SK-N-SH (cell line): ENCODE measurements at regions not wholly inside any gene's neighbourhood (a gene's known extent, or its start where the extent isn't known, plus 50 kb on each side); places are given as distances from the start of the nearest gene placed in this dataset.

ENCODE experiments used
- CTCF ChIA-PET: fragments of 300-600, 350-600 bp; formaldehyde crosslinking; extraction: SDS; loops from one replicate; lab custom pipeline; 2021; lab: Yijun Ruan, JAX
- POLR2A ChIA-PET: fragments of 350-600 bp; sonication (Branson Sonifier 250); formaldehyde crosslinking; extraction: SDS; loops from one replicate; lab custom pipeline; 2020; ENCODE audit warnings: antibody characterized with exemption, inconsistent platforms; lab: Yijun Ruan, JAX
- DNase-seq: peaks from one replicate; pipeline ENCODE4 v3.0.0; 2012
- H2AFZ ChIP-seq: fragments of 200-600 bp; sonication (generic); 2 replicates; pipeline ENCODE4 v1.8.1; 2016; ENCODE audit warnings: antibody characterized with exemption, mild to moderate bottlenecking, low read depth
- H3F3A ChIP-seq: fragments of 200-600 bp; sonication (generic); replicated peaks from 2 replicates; pipeline ENCODE3; 2016; ENCODE audit warnings: antibody characterized with exemption, mild to moderate bottlenecking; ENCODE audit not compliant: insufficient read depth
- H3K27ac ChIP-seq, 2 experiments: fragments of 200-500 bp in 1 of 2; fragments of 200-600 bp in 1 of 2; sonication (Bioruptor generic) in 1 of 2; sonication (generic), shearing (Covaris generic) in 1 of 2; 2 replicates each; pipeline versions ENCODE4 v1.5.1 to v1.6.1; 2014 to 2016; ENCODE audit warnings: low read depth in 2 of 2, inconsistent platforms in 1 of 2, low read length in 1 of 2, mild to moderate bottlenecking in 1 of 2, mixed read lengths in 1 of 2
- H3K27me3 ChIP-seq: fragments of 200-600 bp; sonication (generic), shearing (Covaris generic); 2 replicates; pipeline ENCODE4 v1.6.1; 2016; ENCODE audit warnings: mixed run types; ENCODE audit not compliant: insufficient read depth
- H3K36me3 ChIP-seq, 2 experiments: fragments of 200-500 bp in 1 of 2; fragments of 200-600 bp in 1 of 2; sonication (Bioruptor generic) in 1 of 2; sonication (generic) in 1 of 2; replicated peaks in 1 of 2; 2 replicates each; pipeline versions ENCODE3 to v1.5.1; 2014 to 2016; ENCODE audit warnings: low read length in 1 of 2, mild to moderate bottlenecking in 1 of 2; ENCODE audit not compliant: insufficient read depth in 2 of 2, control insufficient read depth in 1 of 2
- H3K4me1 ChIP-seq, 2 experiments: fragments of 200-500 bp in 1 of 2; fragments of 200-600 bp in 1 of 2; sonication (Bioruptor generic) in 1 of 2; sonication (generic), shearing (Covaris generic) in 1 of 2; 2 replicates each; pipeline versions ENCODE4 v1.5.1 to v1.6.1; 2014 to 2016; ENCODE audit warnings: low read depth in 1 of 2, low read length in 1 of 2, mixed run types in 1 of 2; ENCODE audit not compliant: insufficient read depth in 2 of 2, control insufficient read depth in 1 of 2
- H3K4me2 ChIP-seq: fragments of 200-600 bp; sonication (generic), shearing (Covaris generic); 2 replicates; pipeline ENCODE4 v1.6.1; 2017; ENCODE audit warnings: mixed run types
- H3K4me3 ChIP-seq, 2 experiments: fragments of 200-500 bp in 1 of 2; fragments of 200-600 bp in 1 of 2; sonication (Bioruptor generic) in 1 of 2; sonication (generic), shearing (Covaris generic) in 1 of 2; 2 replicates each; pipeline versions ENCODE4 v1.5.1 to v1.8.1; 2014 to 2016; ENCODE audit warnings: low read depth in 2 of 2, inconsistent platforms in 1 of 2, low read length in 1 of 2, mild to moderate bottlenecking in 1 of 2, mixed read lengths in 1 of 2, moderate library complexity in 1 of 2
- H3K79me2 ChIP-seq: fragments of 200-600 bp; sonication (generic); 2 replicates; pipeline ENCODE4 v1.8.1; 2017; ENCODE audit warnings: mild to moderate bottlenecking; ENCODE audit not compliant: insufficient read depth
- H3K9ac ChIP-seq: fragments of 200-600 bp; sonication (generic); 2 replicates; pipeline ENCODE4 v1.6.1; 2017; ENCODE audit warnings: mixed run types
- H3K9me2 ChIP-seq: fragments of 200-600 bp; sonication (generic); 2 replicates; pipeline ENCODE4 v1.6.1; 2017; ENCODE audit warnings: mixed run types
- H3K9me3 ChIP-seq: fragments of 200-600 bp; sonication (generic); 2 replicates; pipeline ENCODE4 v1.6.1; 2017; ENCODE audit warnings: mixed run types, mild to moderate bottlenecking, moderate library complexity
- H4K20me1 ChIP-seq: fragments of 200-600 bp; sonication (generic); 2 replicates; pipeline ENCODE4 v1.6.1; 2017; ENCODE audit warnings: mild to moderate bottlenecking, mixed run types; ENCODE audit not compliant: insufficient read depth
- ELF1 ChIP-seq: IDR thresholded peaks from 2 replicates; pipeline ENCODE4 v1.4.0; 2012
- EP300 ChIP-seq, 2 experiments: IDR thresholded peaks; 2 replicates each; pipeline versions ENCODE4 v1.4.0 to v1.6.1; 2012; ENCODE audit warnings: borderline replicate concordance in 1 of 2, low read depth in 1 of 2, low read length in 1 of 2
- FOSL2 ChIP-seq: IDR thresholded peaks from 2 replicates; pipeline ENCODE4 v1.4.0; 2012; ENCODE audit warnings: low read depth, mild to moderate bottlenecking, moderate library complexity, borderline replicate concordance
- IRF3 ChIP-seq: fragments of 150-350 bp; IDR thresholded peaks from 2 replicates; pipeline ENCODE4 v1.6.1; 2016; ENCODE audit warnings: mild to moderate bottlenecking, low read depth, low read length
- JUND ChIP-seq: IDR thresholded peaks from 2 replicates; pipeline ENCODE4 v1.4.0; 2012
- MXI1 ChIP-seq: IDR thresholded peaks from 2 replicates; pipeline ENCODE4 v1.6.1; 2012; ENCODE audit warnings: mild to moderate bottlenecking, low read depth, low read length, improper control_type of control experiment
- NRF1 ChIP-seq: IDR thresholded peaks from 2 replicates; pipeline ENCODE4 v1.6.1; 2012; ENCODE audit warnings: low read depth, mild to moderate bottlenecking, low read length
- RXRA ChIP-seq: IDR thresholded peaks from 2 replicates; pipeline ENCODE4 v1.4.0; 2012; ENCODE audit warnings: low read depth, mild to moderate bottlenecking, borderline replicate concordance
- SMC3 ChIP-seq: IDR thresholded peaks from 2 replicates; pipeline ENCODE4 v1.6.1; 2012; ENCODE audit warnings: low read depth, low read length, improper control_type of control experiment
- TCF12 ChIP-seq: IDR thresholded peaks from 2 replicates; pipeline ENCODE4 v1.4.0; 2012
- TEAD4 ChIP-seq: IDR thresholded peaks from 2 replicates; pipeline ENCODE4 v1.4.0; 2012; ENCODE audit warnings: mild to moderate bottlenecking, borderline replicate concordance; ENCODE audit not compliant: insufficient read depth
- WGBS: methylation state at CpG from one replicate; pipeline ENCODE4 v1.1.6; 2017; ENCODE audit warnings: low lambda C conversion rate; 5-methylcytosine and 5-hydroxymethylcytosine counted together
- TF ChIP-seq, protein P1 (sequence below): fragments of 200-600 bp; sonication (generic); IDR thresholded peaks from 2 replicates; pipeline ENCODE4 v1.6.1; 2017; ENCODE audit warnings: antibody characterized with exemption, mild to moderate bottlenecking, moderate library complexity

DNA sequence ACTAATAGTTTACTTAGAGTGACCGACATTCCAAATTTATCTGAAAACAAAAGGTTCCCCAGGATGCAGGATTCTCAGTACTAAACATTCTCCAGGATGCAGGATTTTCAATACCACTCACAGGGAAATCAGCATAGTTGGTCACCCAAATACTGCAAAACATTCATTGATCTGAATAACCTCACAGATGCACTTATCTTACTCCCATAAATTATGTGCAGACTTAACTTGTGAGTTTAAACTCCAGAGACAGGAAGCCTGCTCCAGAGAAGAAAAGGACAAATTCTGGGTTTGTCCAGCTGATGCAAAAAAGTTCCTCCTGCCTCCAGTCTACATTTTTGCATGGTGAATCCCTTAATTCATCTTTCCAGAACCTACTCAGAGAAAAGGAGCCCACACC lies 514.2 kb upstream of the TMEM132C start (continued):
- TF ChIP-seq TCF12, result no peak
- no peak for TF ChIP-seq FOSL2
- TF ChIP-seq RXRA, result no peak

- Histone ChIP-seq H3K79me2 (no peaks in the 10 kb centered on the region), H3K4me2 (no peak overlapping the region), H3K27me3 (no peaks in the 10 kb centered on the region), H3K4me1 (no peaks in the 10 kb centered on the region), H3K9me2 (no peaks in the 10 kb centered on the region), H4K20me1 (no peaks in the 10 kb centered on the region), H3K27ac (no peak overlapping the region), H3K9ac (no peak overlapping the region), H3F3A (no peaks in the 10 kb centered on the region), H3K4me3 (no peak overlapping the region), H2AFZ (no peak overlapping the region), H3K9me3 (no peaks in the 10 kb centered on the region), H3K36me3 (no peaks in the 10 kb centered on the region)
- ChIA-PET POLR2A (no interaction called here), CTCF (no interaction called here)
- DNase-seq, result no peak
- TF ChIP-seq NRF1, result no peak
- no peak for TF ChIP-seq SMC3
- no peak for TF ChIP-seq JUND
- no peak for TF ChIP-seq RXRA
- TF ChIP-seq, protein P1, sequence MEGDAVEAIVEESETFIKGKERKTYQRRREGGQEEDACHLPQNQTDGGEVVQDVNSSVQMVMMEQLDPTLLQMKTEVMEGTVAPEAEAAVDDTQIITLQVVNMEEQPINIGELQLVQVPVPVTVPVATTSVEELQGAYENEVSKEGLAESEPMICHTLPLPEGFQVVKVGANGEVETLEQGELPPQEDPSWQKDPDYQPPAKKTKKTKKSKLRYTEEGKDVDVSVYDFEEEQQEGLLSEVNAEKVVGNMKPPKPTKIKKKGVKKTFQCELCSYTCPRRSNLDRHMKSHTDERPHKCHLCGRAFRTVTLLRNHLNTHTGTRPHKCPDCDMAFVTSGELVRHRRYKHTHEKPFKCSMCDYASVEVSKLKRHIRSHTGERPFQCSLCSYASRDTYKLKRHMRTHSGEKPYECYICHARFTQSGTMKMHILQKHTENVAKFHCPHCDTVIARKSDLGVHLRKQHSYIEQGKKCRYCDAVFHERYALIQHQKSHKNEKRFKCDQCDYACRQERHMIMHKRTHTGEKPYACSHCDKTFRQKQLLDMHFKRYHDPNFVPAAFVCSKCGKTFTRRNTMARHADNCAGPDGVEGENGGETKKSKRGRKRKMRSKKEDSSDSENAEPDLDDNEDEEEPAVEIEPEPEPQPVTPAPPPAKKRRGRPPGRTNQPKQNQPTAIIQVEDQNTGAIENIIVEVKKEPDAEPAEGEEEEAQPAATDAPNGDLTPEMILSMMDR, result no peak
- TF ChIP-seq EP300 (IDR thresholded peaks at IDR 0.05; ENCODE audit: borderline replicate concordance in 1 of 2, low read depth in 1 of 2, low read length in 1 of 2), result no peak
- TF ChIP-seq ELF1, result no peak
- no peak for TF ChIP-seq MXI1
- WGBS, result 71% methylated on average over 14 of the region's 14 CpGs
Measured at GRCh38 chr12:127760357-127760756, 506.6 kb upstream of the TMEM132C start.

DNA sequence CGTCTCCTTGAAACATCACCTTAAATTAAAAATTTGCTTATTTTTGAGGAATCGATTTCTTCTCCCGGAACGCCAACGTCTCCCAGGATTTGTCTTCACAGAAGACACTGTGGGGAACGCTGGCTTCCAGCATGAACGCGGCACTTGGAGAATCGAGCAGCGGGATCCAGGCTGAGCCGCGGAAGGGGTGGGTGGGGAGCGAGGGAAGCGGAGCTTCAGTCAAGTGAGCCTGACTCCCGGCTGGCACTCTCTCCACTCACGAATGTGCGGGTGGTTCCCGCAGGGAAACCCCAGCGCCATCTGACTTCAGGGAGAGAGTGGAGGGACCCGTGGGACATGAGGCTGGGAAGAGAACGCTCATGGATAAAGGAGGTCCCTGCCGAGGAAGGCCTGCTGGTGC lies 506.0 kb upstream of the TMEM132C start:
- no peaks in the 10 kb centered on the region for H3K9me2 ChIP-seq
- no peak overlapping the region for H3K4me2 ChIP-seq
- no peak for TF ChIP-seq ELF1
- no peak for TF ChIP-seq IRF3
- no peak for TF ChIP-seq TEAD4
- TF ChIP-seq, all 33 proteins: peak for 0
- Histone ChIP-seq H4K20me1 (no peaks in the 10 kb centered on the region), H3K9ac (no peak overlapping the region), H3K4me3 (no peak overlapping the region), H3K4me1 (no peaks in the 10 kb centered on the region), H2AFZ (no peak overlapping the region), H3K27ac (no peak overlapping the region), H3F3A (no peaks in the 10 kb centered on the region), H3K9me3 (no peaks in the 10 kb centered on the region), H3K79me2 (no peaks in the 10 kb centered on the region), H3K36me3 (no peaks in the 10 kb centered on the region), H3K27me3 (no peaks in the 10 kb centered on the region)
- ChIA-PET CTCF (no interaction called here), POLR2A (no interaction called here)
- no peak for DNase-seq
- 71% methylated on average over 22 of the region's 22 CpGs for WGBS
